Thyroid gland (tissue), 4 donors: ENCODE measurements at regions not wholly inside any gene's neighbourhood (a gene's known extent, or its start where the extent isn't known, plus 50 kb on each side); places are given as distances from the start of the nearest gene placed in this dataset.

Source experiments
- CTCF ChIP-seq, 6 experiments: fragments of 200-600 bp in 3 of 6; fragments of 450-650 bp in 3 of 6; sonication (generic) in 3 of 6; IDR thresholded peaks; one replicate each; pipeline ENCODE4 v1.5.1; 2016 to 2019; ENCODE audit warnings: antibody characterized with exemption in 6 of 6, mild to moderate bottlenecking in 2 of 6, inconsistent platforms in 1 of 6, moderate library complexity in 1 of 6
- POLR2A ChIP-seq, 2 donors: fragments of 450-650 bp; IDR thresholded peaks; one replicate each; pipeline ENCODE4 v1.6.1; 2017; ENCODE audit warnings: antibody characterized with exemption in 2 of 2, mild to moderate bottlenecking in 2 of 2, moderate library complexity in 1 of 2

GRCh38 chr5:57784121-57784520 is 301.5 kb upstream of the ACTBL2 start:
- TF ChIP-seq CTCF (IDR thresholded peaks at IDR 0.05): no peak
- TF ChIP-seq POLR2A (IDR thresholded peaks at IDR 0.05): no peak
